ENCODE measurements at regions not wholly inside any gene's neighbourhood (a gene's known extent, or its start where the extent isn't known, plus 50 kb on each side); places are given as distances from the start of the nearest gene placed in this dataset.

GRCh38 chr6:18674346-18674745 lies 287.2 kb downstream of the RNF144B start:
- DNase-seq = no peak

GRCh38 chr6:18675881-18676280 lies 288.7 kb downstream of the RNF144B start:
- DNase-seq = no peak

GRCh38 chr6:18676548-18676947 lies 289.4 kb downstream of the RNF144B start:
- DNase-seq = no peak

- DNase-seq = peak; percentile 1
Measured at GRCh38 chr6:18680842-18681241, 293.7 kb downstream of the RNF144B start.

- no peak for DNase-seq
Measured at GRCh38 chr6:18681832-18682503, 294.8 kb downstream of the RNF144B start.

- DNase-seq = no peak
Measured at GRCh38 chr6:18684343-18684742, 297.2 kb downstream of the RNF144B start.

GRCh38 chr6:18692929-18693685 lies 306.0 kb downstream of the RNF144B start:
- DNase-seq = no peak

- DNase-seq = no peak
Measured at GRCh38 chr6:18693881-18694280, 306.7 kb downstream of the RNF144B start.

GRCh38 chr6:18703546-18703945 lies 316.4 kb downstream of the RNF144B start:
- no peak for DNase-seq

GRCh38 chr6:18707714-18708439 lies 320.7 kb downstream of the RNF144B start:
- no peak for DNase-seq

GRCh38 chr6:18712595-18712994 lies 325.4 kb downstream of the RNF144B start:
- no peak for DNase-seq

- no peak for DNase-seq
Measured at GRCh38 chr6:18720075-18720474, 332.9 kb downstream of the RNF144B start.

GRCh38 chr6:18724056-18724455 lies 336.9 kb downstream of the RNF144B start:
- no peak for DNase-seq

- no peak for DNase-seq
Measured at GRCh38 chr6:18725449-18725848, 338.3 kb downstream of the RNF144B start.

- DNase-seq = no peak
Measured at GRCh38 chr6:18733921-18734550, 346.9 kb downstream of the RNF144B start.

GRCh38 chr6:18741741-18742140 lies 354.6 kb downstream of the RNF144B start:
- DNase-seq = no peak

GRCh38 chr6:18742406-18742805 lies 355.3 kb downstream of the RNF144B start:
- DNase-seq = no peak

GRCh38 chr6:18746727-18747126 lies 359.6 kb downstream of the RNF144B start:
- no peak for DNase-seq

GRCh38 chr6:18748314-18748713 lies 361.2 kb downstream of the RNF144B start:
- DNase-seq = no peak

GRCh38 chr6:18752278-18753068 lies 365.3 kb downstream of the RNF144B start:
- no peak for DNase-seq

GRCh38 chr6:18753076-18753475 lies 365.9 kb downstream of the RNF144B start:
- no peak for DNase-seq

GRCh38 chr6:18763086-18763485 lies 375.9 kb downstream of the RNF144B start:
- no peak for DNase-seq

All from dermis blood vessel endothelial cell (primary cell).